ENCODE measurements at regions not wholly inside any gene's neighbourhood (a gene's known extent, or its start where the extent isn't known, plus 50 kb on each side); places are given as distances from the start of the nearest gene placed in this dataset.
"Not testable (repeated sequence)": the region's sequence is repeated elsewhere in the genome, so short reads cannot be mapped to it uniquely, and the experiment has no call there.

GRCh38 chr10:52950578-52950977, 178.0 kb upstream of the MBL2 start:
- no peak for DNase-seq (ENCODE audit: low spot score)

GRCh38 chr10:52949899-52950298, 177.3 kb upstream of the MBL2 start:
- DNase-seq (ENCODE audit: low spot score): no peak

- no peak for DNase-seq (ENCODE audit: low spot score)
Measured at GRCh38 chr10:52946486-52946885, 173.9 kb upstream of the MBL2 start.

- DNase-seq (ENCODE audit: low spot score): not testable (repeated sequence)
Measured at GRCh38 chr10:52945521-52945920, 172.9 kb upstream of the MBL2 start.

- no peak for DNase-seq (ENCODE audit: low spot score)
Measured at GRCh38 chr10:52940921-52941320, 168.3 kb upstream of the MBL2 start.

- DNase-seq (ENCODE audit: low spot score): no peak
Measured at GRCh38 chr10:52939894-52940293, 167.3 kb upstream of the MBL2 start.

GRCh38 chr10:52933748-52934147, 161.2 kb upstream of the MBL2 start:
- DNase-seq (ENCODE audit: low spot score): no peak

- DNase-seq (ENCODE audit: low spot score): no peak
Measured at GRCh38 chr10:52927678-52928077, 155.1 kb upstream of the MBL2 start.

- DNase-seq (ENCODE audit: low spot score): no peak
Measured at GRCh38 chr10:52923520-52923919, 150.9 kb upstream of the MBL2 start.

- no peak for DNase-seq (ENCODE audit: low spot score)
Measured at GRCh38 chr10:52918714-52919305, 146.2 kb upstream of the MBL2 start.

GRCh38 chr10:52915391-52915790, 142.8 kb upstream of the MBL2 start:
- DNase-seq (ENCODE audit: low spot score): no peak

GRCh38 chr10:52911163-52911562, 138.6 kb upstream of the MBL2 start:
- DNase-seq (ENCODE audit: low spot score): no peak

- no peak for DNase-seq (ENCODE audit: low spot score)
Measured at GRCh38 chr10:52908478-52908877, 135.9 kb upstream of the MBL2 start.

- DNase-seq (ENCODE audit: low spot score): no peak
Measured at GRCh38 chr10:52906046-52906445, 133.5 kb upstream of the MBL2 start.

GRCh38 chr10:52903397-52903938, 130.9 kb upstream of the MBL2 start:
- DNase-seq (ENCODE audit: low spot score): no peak

GRCh38 chr10:52900593-52900992, 128.0 kb upstream of the MBL2 start:
- no peak for DNase-seq (ENCODE audit: low spot score)

GRCh38 chr10:52897162-52897561, 124.6 kb upstream of the MBL2 start:
- DNase-seq (ENCODE audit: low spot score): no peak

- DNase-seq (ENCODE audit: low spot score): no peak
Measured at GRCh38 chr10:52895059-52895458, 122.5 kb upstream of the MBL2 start.

- no peak for DNase-seq (ENCODE audit: low spot score)
Measured at GRCh38 chr10:52890281-52890680, 117.7 kb upstream of the MBL2 start.

- no peak for DNase-seq (ENCODE audit: low spot score)
Measured at GRCh38 chr10:52889611-52890010, 117.0 kb upstream of the MBL2 start.

- peak; percentile 45 for DNase-seq (ENCODE audit: low spot score)
Measured at GRCh38 chr10:52883996-52884871, 111.7 kb upstream of the MBL2 start.

GRCh38 chr10:52879091-52879807, 106.7 kb upstream of the MBL2 start:
- DNase-seq (ENCODE audit: low spot score): no peak

- DNase-seq (ENCODE audit: low spot score): no peak
Measured at GRCh38 chr10:52877451-52877850, 104.9 kb upstream of the MBL2 start.
